Endothelial cell of umbilical vein (primary cell): ENCODE measurements at regions not wholly inside any gene's neighbourhood (a gene's known extent, or its start where the extent isn't known, plus 50 kb on each side); places are given as distances from the start of the nearest gene placed in this dataset.

Source experiments
- BruUV-seq: library from RNA; stranded (reverse); fragments of 400-500 nt; replicated peaks from 2 replicates; lab custom pipeline; 2021; lab: Mats Ljungman, UMichigan
- CTCF ChIA-PET: fragments of 300-600, 350-600 bp; sonication (Branson Sonifier 250); formaldehyde crosslinking; loops from one replicate; lab custom pipeline; 2021; ENCODE audit warnings: antibody characterized with exemption, inconsistent platforms; lab: Charles Lee
- POLR2A ChIA-PET: fragments of 300-600, 350-600 bp; sonication (Branson Sonifier 250); formaldehyde crosslinking; loops from one replicate; lab custom pipeline; 2021; ENCODE audit warnings: antibody characterized with exemption, inconsistent platforms; lab: Charles Lee
- DNase-seq: peaks from one replicate; pipeline ENCODE4 v3.0.0-alpha.2; 2011; ENCODE audit warnings: low read depth, low spot score
- FAIRE-seq: peaks from 2 replicates; lab custom pipeline; 2011; peaks lifted over from hg19 to GRCh38; lab: Jason Lieb, UNC
- H2AFZ ChIP-seq: 2 replicates; pipeline ENCODE4 v1.6.0; 2012; ENCODE audit warnings: low read depth, low read length, control low read depth, inconsistent platforms
- H3K27ac ChIP-seq: 2 replicates; pipeline ENCODE4 v1.5.1; 2011; ENCODE audit warnings: low read depth, mild to moderate bottlenecking, control low read depth, low read length, moderate library complexity; ENCODE audit not compliant: insufficient read depth
- H3K27me3 ChIP-seq, 2 experiments: 2 replicates each; pipeline versions ENCODE4 v1.6.0 to v1.6.1; 2011; ENCODE audit warnings: low read length in 2 of 2, mixed read lengths in 1 of 2; ENCODE audit not compliant: control insufficient read depth in 2 of 2, insufficient read depth in 2 of 2
- H3K36me3 ChIP-seq, 2 experiments: 2 replicates in 1 of 2; 3 replicates in 1 of 2; pipeline ENCODE4 v1.5.1; 2011; ENCODE audit warnings: low read length in 2 of 2, mild to moderate bottlenecking in 1 of 2, moderate library complexity in 1 of 2; ENCODE audit not compliant: control insufficient read depth in 2 of 2, insufficient read depth in 2 of 2; ENCODE audit errors: extremely low read depth in 1 of 2
- H3K4me1 ChIP-seq: 3 replicates; pipeline ENCODE4 v1.5.1; 2011; ENCODE audit warnings: mild to moderate bottlenecking, low read length; ENCODE audit not compliant: control insufficient read depth, insufficient read depth; ENCODE audit errors: extremely low read depth
- H3K4me2 ChIP-seq: 2 replicates; pipeline ENCODE4 v1.6.1; 2011; ENCODE audit warnings: low read length, control low read depth, mixed read lengths; ENCODE audit not compliant: insufficient read depth
- H3K4me3 ChIP-seq, 3 experiments: fragments of 200-600 bp in 1 of 3; sonication (generic), shearing (Covaris generic) in 1 of 3; replicated peaks in 1 of 3; 2 replicates each; pipeline ENCODE4 v1.5.1; 2011 to 2016; ENCODE audit warnings: control low read depth in 3 of 3, low read length in 3 of 3, mild to moderate bottlenecking in 2 of 3, inconsistent platforms in 1 of 3, low read depth in 1 of 3, moderate library complexity in 1 of 3; ENCODE audit not compliant: insufficient read depth in 1 of 3
- H3K79me2 ChIP-seq: 2 replicates; pipeline ENCODE4 v1.6.0; 2012; ENCODE audit warnings: low read length, inconsistent platforms; ENCODE audit not compliant: control insufficient read depth, insufficient read depth
- H3K9ac ChIP-seq: replicated peaks from 2 replicates; pipeline ENCODE3; 2011; ENCODE audit warnings: low read length, control low read depth; ENCODE audit not compliant: insufficient read depth; ENCODE audit errors: extremely low read depth
- H3K9me1 ChIP-seq: replicated peaks from 3 replicates; pipeline ENCODE4 v1.6.0; 2011; ENCODE audit warnings: mild to moderate bottlenecking, low read length; ENCODE audit not compliant: control insufficient read depth, insufficient read depth; ENCODE audit errors: extremely low read depth
- H3K9me3 ChIP-seq: replicated peaks from 2 replicates; pipeline ENCODE4 v1.5.1; 2012; ENCODE audit warnings: low read length, inconsistent platforms; ENCODE audit not compliant: control insufficient read depth, insufficient read depth
- H4K20me1 ChIP-seq: replicated peaks from 2 replicates; pipeline ENCODE3; 2011; ENCODE audit warnings: mild to moderate bottlenecking, low read length; ENCODE audit not compliant: control insufficient read depth, insufficient read depth; ENCODE audit errors: extremely low read depth
- CTCF ChIP-seq, 2 donors: IDR thresholded peaks; 1 replicate in 1 of 2; 2 replicates in 1 of 2; pipeline ENCODE4 v1.5.1; 2011; ENCODE audit warnings: low read length in 2 of 2, mild to moderate bottlenecking in 2 of 2, moderate library complexity in 2 of 2, control low read depth in 1 of 2, inconsistent platforms in 1 of 2, low read depth in 1 of 2; ENCODE audit not compliant: insufficient read depth in 1 of 2; ENCODE audit errors: extremely low read depth in 1 of 2
- EZH2 ChIP-seq: IDR thresholded peaks from 2 replicates; pipeline ENCODE4 v1.6.1; 2012; ENCODE audit warnings: borderline replicate concordance, low read depth, mild to moderate bottlenecking, moderate library complexity, low read length, inconsistent platforms; ENCODE audit not compliant: severe bottlenecking
- FOS ChIP-seq: IDR thresholded peaks from 2 replicates; pipeline ENCODE4 v1.6.1; 2011; ENCODE audit warnings: mild to moderate bottlenecking, low read length, moderate library complexity, borderline replicate concordance; ENCODE audit not compliant: insufficient read depth
- GATA2 ChIP-seq: IDR thresholded peaks from 2 replicates; pipeline ENCODE4 v1.7.0; 2011; ENCODE audit warnings: low read depth, mild to moderate bottlenecking, moderate library complexity, mixed read lengths, low read length; ENCODE audit not compliant: insufficient read length, insufficient read depth
- JUN ChIP-seq: IDR thresholded peaks from 2 replicates; pipeline ENCODE4 v1.6.1; 2011; ENCODE audit warnings: borderline replicate concordance, low read depth; ENCODE audit not compliant: insufficient read length, insufficient read depth
- MAX ChIP-seq: IDR thresholded peaks from 2 replicates; pipeline ENCODE4 v1.6.1; 2011; ENCODE audit not compliant: insufficient read depth, insufficient read length
- dilution Hi-C: fragments of 300-500 bp; cut with MboI; formaldehyde crosslinking; loops from one replicate; pipeline ENCODE4 v1.15.0; 2019; ENCODE audit warnings: low sequenced_read_pairs; ENCODE audit not compliant: extremely low pct_ligation_motif_present
- intact Hi-C: fragments of 100-400 bp; cut with micrococcal nuclease; formaldehyde crosslinking; loops from one replicate; pipeline ENCODE4 v1.10.0; 2022

- dilution Hi-C loops (no loop called here), intact Hi-C loops (no loop called here)
- H3K4me1 ChIP-seq, result no peaks in the 10 kb centered on the region
- BruUV-seq, result no TSS peak
- no peaks in the 10 kb centered on the region for H3K36me3 ChIP-seq
- H3K4me3 ChIP-seq, result no peak overlapping the region
- H3K27ac ChIP-seq, result no peak overlapping the region
- DNase-seq (no peak), FAIRE-seq (no peak)
- no peak overlapping the region for H3K4me2 ChIP-seq
- no peaks in the 10 kb centered on the region for H3K9me1 ChIP-seq
- H3K9me3 ChIP-seq, result no peaks in the 10 kb centered on the region
- H3K9ac ChIP-seq, result no peak overlapping the region
- H3K79me2 ChIP-seq, result no peaks in the 10 kb centered on the region
- H2AFZ ChIP-seq, result no peak overlapping the region
- TF ChIP-seq FOS, result no peak
- no peak for TF ChIP-seq MAX
- no peak for TF ChIP-seq EZH2
- no peak for TF ChIP-seq CTCF (IDR thresholded peaks at IDR 0.05; ENCODE audit: extremely low read depth in 1 of 2, insufficient read depth in 1 of 2, low read depth in 1 of 2, low read length in 2 of 2)
- no peak for TF ChIP-seq GATA2
- no peak for TF ChIP-seq JUN
- ChIA-PET CTCF (interaction anchor here (0.6 kb wide), 1 partner anchor 766 kb away, joined by 3 read pairs; no protein-coding TSS in a partner anchor), POLR2A (no interaction called here)
- no peaks in the 10 kb centered on the region for H4K20me1 ChIP-seq
- no peaks in the 10 kb centered on the region for H3K27me3 ChIP-seq
These were observed 1451.5 kb downstream of the EFNB2 start for GRCh38 chr13:105083992-105084391.
